Tibial nerve (tissue), 4 donors: ENCODE measurements at regions not wholly inside any gene's neighbourhood (a gene's known extent, or its start where the extent isn't known, plus 50 kb on each side); places are given as distances from the start of the nearest gene placed in this dataset.

Source experiments
- DNase-seq, 2 donors: peaks; one replicate each; pipeline ENCODE4 v3.0.0-alpha.2; 2019; ENCODE audit warnings: low spot score in 2 of 2
- H3K27ac ChIP-seq, 4 donors: fragments of 200-600 bp; sonication (generic) in 3 of 4; one replicate each; pipeline ENCODE4 v1.5.1; 2017 to 2019; ENCODE audit warnings: mild to moderate bottlenecking in 1 of 4
- H3K27me3 ChIP-seq, 2 donors: fragments of 200-600 bp; sonication (generic) in 1 of 2; one replicate each; pipeline versions ENCODE4 v1.5.1 to v1.6.0; 2017 to 2019
- H3K36me3 ChIP-seq, 3 donors: fragments of 200-600 bp; sonication (generic); one replicate each; pipeline ENCODE4 v1.5.1; 2018 to 2019
- H3K4me1 ChIP-seq, 4 donors: fragments of 200-600 bp; sonication (generic) in 3 of 4; one replicate each; pipeline ENCODE4 v1.5.1; 2017 to 2019
- H3K4me3 ChIP-seq, 4 donors: fragments of 200-600 bp; sonication (generic) in 3 of 4; one replicate each; pipeline ENCODE4 v1.5.1; 2017 to 2019; ENCODE audit warnings: mild to moderate bottlenecking in 1 of 4, moderate library complexity in 1 of 4
- H3K9me3 ChIP-seq, 4 donors: fragments of 200-600 bp; sonication (generic) in 3 of 4; one replicate each; pipeline ENCODE4 v1.5.1; 2017 to 2019
- CTCF ChIP-seq, 5 experiments: fragments of 200-600 bp in 3 of 5; fragments of 450-650 bp in 2 of 5; sonication (generic) in 3 of 5; IDR thresholded peaks; one replicate each; pipeline ENCODE4 v1.5.1; 2016 to 2019; ENCODE audit warnings: antibody characterized with exemption in 5 of 5, mild to moderate bottlenecking in 3 of 5, moderate library complexity in 2 of 5
- EP300 ChIP-seq, 2 donors: sonication (generic); formaldehyde crosslinking; IDR thresholded peaks; one replicate each; pipeline ENCODE4 v1.6.1; 2017; ENCODE audit warnings: antibody characterized with exemption in 2 of 2, mild to moderate bottlenecking in 1 of 2
- POLR2A ChIP-seq, 2 donors: fragments of 450-650 bp; IDR thresholded peaks; one replicate each; pipeline ENCODE4 v1.6.1; 2017; ENCODE audit warnings: antibody characterized with exemption in 2 of 2, mild to moderate bottlenecking in 2 of 2, moderate library complexity in 2 of 2
- WGBS, 2 donors: methylation state at CpG; one replicate each; pipeline ENCODE4 v1.1.5; 2018; 5-methylcytosine and 5-hydroxymethylcytosine counted together

DNA sequence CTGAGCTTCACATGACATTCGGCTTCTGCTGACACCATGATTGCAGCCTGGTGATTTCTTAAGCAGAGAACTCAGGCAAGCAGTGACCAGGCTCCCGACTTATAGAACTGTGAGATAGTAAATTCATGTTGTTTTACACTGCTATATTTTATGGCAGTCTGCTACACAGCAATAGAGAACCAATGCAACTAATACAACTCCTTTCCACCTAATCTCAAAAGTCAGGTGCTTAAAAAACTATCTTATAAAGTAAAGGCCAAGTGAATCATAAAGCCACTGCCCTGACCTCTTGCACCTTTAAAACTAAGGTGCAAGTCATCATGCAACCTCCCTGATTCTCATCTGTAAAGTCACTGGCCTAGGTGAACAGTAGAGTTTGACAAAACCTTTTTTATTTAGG, 95.3 kb upstream of the GLS start:
- Histone ChIP-seq H3K4me3 (no peak overlapping the region), H3K9me3 (peaks cover 0 to 7% (median 0%) of the 10 kb centered on the region in 4 donors), H3K27ac (no peak overlapping the region), H3K27me3 (no peaks in the 10 kb centered on the region), H3K4me1 (no peaks in the 10 kb centered on the region), H3K36me3 (no peaks in the 10 kb centered on the region)
- WGBS, 2 donors: 90 to 97% methylated on average over 2 of the region's 2 CpGs
- DNase-seq: no peak
- TF ChIP-seq POLR2A (IDR thresholded peaks at IDR 0.05): no peak
- no peak for TF ChIP-seq CTCF (IDR thresholded peaks at IDR 0.05)
- TF ChIP-seq EP300 (IDR thresholded peaks at IDR 0.05): no peak

- peaks cover 0 to 7% (median 0%) of the 10 kb centered on the region in 4 donors for H3K9me3 ChIP-seq
- no peaks in the 10 kb centered on the region for H3K36me3 ChIP-seq
- WGBS, 2 donors: 23 to 27% methylated on average over 4 of the region's 4 CpGs
- no peak overlapping the region for H3K4me3 ChIP-seq
- no peaks in the 10 kb centered on the region for H3K27me3 ChIP-seq
- no peak overlapping the region for H3K27ac ChIP-seq
- H3K4me1 ChIP-seq: peaks cover 0 to 12% (median 0%) of the 10 kb centered on the region in 4 donors
- TF ChIP-seq POLR2A (IDR thresholded peaks at IDR 0.05) (no peak), EP300 (IDR thresholded peaks at IDR 0.05) (no peak), CTCF (IDR thresholded peaks at IDR 0.05) (no peak)
- no peak for DNase-seq
Observed at GRCh38 chr2:190786404-190787166, 94.0 kb upstream of the GLS start.

- 65 to 85% methylated on average over 3 of the region's 3 CpGs for WGBS, 2 donors
- Histone ChIP-seq H3K27me3 (no peaks in the 10 kb centered on the region), H3K4me3 (no peak overlapping the region), H3K9me3 (peaks cover 0 to 7% (median 0%) of the 10 kb centered on the region in 4 donors), H3K36me3 (no peaks in the 10 kb centered on the region), H3K27ac (no peak overlapping the region), H3K4me1 (peaks cover 0 to 22% (median 0%) of the 10 kb centered on the region in 4 donors)
- TF ChIP-seq CTCF (IDR thresholded peaks at IDR 0.05) (no peak), EP300 (IDR thresholded peaks at IDR 0.05) (no peak), POLR2A (IDR thresholded peaks at IDR 0.05) (no peak)
- DNase-seq: no peak
Observed at GRCh38 chr2:190787743-190788235, 92.8 kb upstream of the GLS start.

DNA sequence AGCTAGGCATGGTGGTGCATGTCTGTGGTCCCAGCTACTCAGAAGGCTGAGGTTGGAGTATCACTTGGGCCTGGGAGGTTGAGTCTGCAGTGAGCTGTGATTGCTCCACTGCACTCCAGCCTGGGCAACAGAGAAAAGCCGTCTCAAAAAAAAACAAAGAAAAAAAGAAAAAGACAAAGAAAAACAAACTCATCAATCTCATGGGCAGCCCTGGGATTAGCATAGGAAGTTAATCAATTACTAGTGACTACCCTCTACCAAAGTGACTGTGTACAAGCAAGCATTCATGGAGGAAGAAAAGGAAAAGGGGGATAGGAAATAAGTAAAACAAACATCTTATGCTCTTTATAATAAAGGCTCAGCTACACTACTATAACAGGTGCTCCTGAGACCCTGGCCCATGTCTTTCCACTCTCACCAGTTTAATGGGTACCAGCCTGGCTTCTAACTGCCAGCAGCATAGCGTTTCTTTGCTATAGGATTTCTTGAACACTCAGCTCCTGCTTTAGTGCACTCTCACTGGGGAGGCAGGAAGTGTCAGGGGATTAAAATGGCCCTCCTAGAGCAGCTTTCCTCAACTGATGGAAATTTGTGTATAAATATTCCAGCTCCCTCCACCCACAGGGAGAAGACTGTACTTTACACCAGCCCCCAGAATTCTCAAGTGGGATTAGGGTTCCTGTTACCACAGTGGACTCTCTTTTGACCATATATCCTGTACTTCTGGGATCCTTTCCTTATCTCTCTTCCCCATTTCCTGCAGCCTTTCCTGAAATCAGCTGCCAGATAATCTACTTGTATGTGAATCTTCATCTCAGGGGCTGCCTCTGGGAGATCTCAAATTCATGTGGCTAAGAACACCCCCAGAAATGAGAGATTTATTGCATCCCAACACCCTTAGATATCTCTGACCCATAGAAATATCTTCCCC, 91.3 kb upstream of the GLS start:
- 42 to 60% methylated on average over 2 of the region's 2 CpGs for WGBS, 2 donors
- peak overlapping the region in 1 of 4 donors; percentile 33 for H3K27ac ChIP-seq

More for the DNA sequence above, 91.3 kb upstream of the GLS start:
- Histone ChIP-seq H3K36me3 (no peaks in the 10 kb centered on the region), H3K4me1 (peaks cover 0 to 22% (median 0%) of the 10 kb centered on the region in 4 donors), H3K27me3 (no peaks in the 10 kb centered on the region), H3K4me3 (no peak overlapping the region), H3K9me3 (no peaks in the 10 kb centered on the region)
- no peak for DNase-seq
- no peak for TF ChIP-seq EP300 (IDR thresholded peaks at IDR 0.05)
- TF ChIP-seq POLR2A (IDR thresholded peaks at IDR 0.05): no peak
- no peak for TF ChIP-seq CTCF (IDR thresholded peaks at IDR 0.05)
